NCI-H2029 (cell line): ENCODE measurements at regions not wholly inside any gene's neighbourhood (a gene's known extent, or its start where the extent isn't known, plus 50 kb on each side); places are given as distances from the start of the nearest gene placed in this dataset.
"Not testable (repeated sequence)": the region's sequence is repeated elsewhere in the genome, so short reads cannot be mapped to it uniquely, and the experiment has no call there.

Experiments
- DNase-seq: peaks from one replicate; lab custom pipeline; 2025; lab: John Stamatoyannopoulos, UW

GRCh38 chr15:96470681-96471310, 140.3 kb downstream of the NR2F2 start:
- DNase-seq = no peak

- DNase-seq = no peak
These were observed 142.2 kb downstream of the NR2F2 start for GRCh38 chr15:96472681-96473080.

- no peak for DNase-seq
These were observed 143.1 kb downstream of the NR2F2 start for GRCh38 chr15:96473556-96473955.

GRCh38 chr15:96474231-96474664, 143.7 kb downstream of the NR2F2 start:
- DNase-seq = no peak

- no peak for DNase-seq
These were observed 146.7 kb downstream of the NR2F2 start for GRCh38 chr15:96477227-96477626.

GRCh38 chr15:96484412-96484811, 153.9 kb downstream of the NR2F2 start:
- not testable (repeated sequence) for DNase-seq

GRCh38 chr15:96484830-96485229, 154.3 kb downstream of the NR2F2 start:
- DNase-seq = no peak

GRCh38 chr15:96487245-96487644, 156.7 kb downstream of the NR2F2 start:
- no peak for DNase-seq

GRCh38 chr15:96491066-96491699, 160.7 kb downstream of the NR2F2 start:
- not testable (repeated sequence) for DNase-seq

GRCh38 chr15:96491700-96492644, 161.5 kb downstream of the NR2F2 start:
- DNase-seq = not testable (repeated sequence)

GRCh38 chr15:96494505-96494904, 164.0 kb downstream of the NR2F2 start:
- DNase-seq = no peak

GRCh38 chr15:96495386-96495785, 164.9 kb downstream of the NR2F2 start:
- DNase-seq = no peak

GRCh38 chr15:96497951-96498350, 167.5 kb downstream of the NR2F2 start:
- no peak for DNase-seq

GRCh38 chr15:96500508-96500907, 170.0 kb downstream of the NR2F2 start:
- DNase-seq = no peak

- DNase-seq = no peak
These were observed 170.9 kb downstream of the NR2F2 start for GRCh38 chr15:96501362-96501761.

- DNase-seq = no peak
These were observed 171.7 kb downstream of the NR2F2 start for GRCh38 chr15:96502196-96502595.

GRCh38 chr15:96503276-96503675, 172.8 kb downstream of the NR2F2 start:
- DNase-seq = no peak

GRCh38 chr15:96504371-96504770, 173.9 kb downstream of the NR2F2 start:
- DNase-seq = no peak

- no peak for DNase-seq
These were observed 174.5 kb downstream of the NR2F2 start for GRCh38 chr15:96505014-96505413.

GRCh38 chr15:96514607-96515285, 184.2 kb downstream of the NR2F2 start:
- DNase-seq = no peak

- DNase-seq = no peak
These were observed 184.9 kb downstream of the NR2F2 start for GRCh38 chr15:96515371-96515770.

- DNase-seq = no peak
These were observed 190.9 kb downstream of the NR2F2 start for GRCh38 chr15:96521386-96521785.
